ENCODE measurements at regions not wholly inside any gene's neighbourhood (a gene's known extent, or its start where the extent isn't known, plus 50 kb on each side); places are given as distances from the start of the nearest gene placed in this dataset.

DNA sequence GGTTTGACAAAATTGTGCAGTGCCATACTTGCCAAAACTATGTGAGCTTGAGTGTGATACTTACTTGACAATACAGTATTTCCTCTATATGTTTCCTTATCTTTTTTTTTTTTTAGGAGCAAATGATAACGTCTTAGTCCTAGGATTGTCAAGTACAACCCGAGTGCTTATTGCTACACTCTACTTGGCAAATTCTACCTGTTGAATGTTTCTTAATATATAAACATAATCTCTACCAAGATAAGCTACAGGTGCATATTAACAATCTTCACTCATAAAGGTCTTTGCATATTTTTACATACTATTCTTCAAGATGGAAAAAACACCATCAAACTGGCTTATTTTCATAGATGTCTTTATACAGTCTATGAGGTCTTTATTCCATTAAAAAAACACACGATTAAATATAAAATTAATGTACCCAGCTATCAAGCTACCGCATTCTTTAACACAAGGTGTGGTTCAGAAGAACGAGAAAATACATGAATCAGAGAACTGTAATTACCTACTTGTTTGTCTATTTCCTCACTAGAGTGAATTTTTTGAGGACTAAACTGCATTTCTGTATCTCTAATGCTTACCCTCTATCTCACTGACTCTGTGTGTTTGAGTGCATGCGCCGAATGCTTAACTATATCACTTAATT, 76.1 kb upstream of the PDSS1 start:
- DNase-seq (ENCODE audit: low spot score): no peak
- in situ Hi-C loops (cut with MboI; ENCODE audit: low sequenced_read_pairs, unreplicated experiment): no loop called here
- TF ChIP-seq, protein P1, sequence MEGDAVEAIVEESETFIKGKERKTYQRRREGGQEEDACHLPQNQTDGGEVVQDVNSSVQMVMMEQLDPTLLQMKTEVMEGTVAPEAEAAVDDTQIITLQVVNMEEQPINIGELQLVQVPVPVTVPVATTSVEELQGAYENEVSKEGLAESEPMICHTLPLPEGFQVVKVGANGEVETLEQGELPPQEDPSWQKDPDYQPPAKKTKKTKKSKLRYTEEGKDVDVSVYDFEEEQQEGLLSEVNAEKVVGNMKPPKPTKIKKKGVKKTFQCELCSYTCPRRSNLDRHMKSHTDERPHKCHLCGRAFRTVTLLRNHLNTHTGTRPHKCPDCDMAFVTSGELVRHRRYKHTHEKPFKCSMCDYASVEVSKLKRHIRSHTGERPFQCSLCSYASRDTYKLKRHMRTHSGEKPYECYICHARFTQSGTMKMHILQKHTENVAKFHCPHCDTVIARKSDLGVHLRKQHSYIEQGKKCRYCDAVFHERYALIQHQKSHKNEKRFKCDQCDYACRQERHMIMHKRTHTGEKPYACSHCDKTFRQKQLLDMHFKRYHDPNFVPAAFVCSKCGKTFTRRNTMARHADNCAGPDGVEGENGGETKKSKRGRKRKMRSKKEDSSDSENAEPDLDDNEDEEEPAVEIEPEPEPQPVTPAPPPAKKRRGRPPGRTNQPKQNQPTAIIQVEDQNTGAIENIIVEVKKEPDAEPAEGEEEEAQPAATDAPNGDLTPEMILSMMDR (IDR thresholded peaks at IDR 0.05; ENCODE audit: borderline replicate concordance, control extremely low read depth, extremely low read depth, insufficient read depth, missing control alignments): no peak

DNA sequence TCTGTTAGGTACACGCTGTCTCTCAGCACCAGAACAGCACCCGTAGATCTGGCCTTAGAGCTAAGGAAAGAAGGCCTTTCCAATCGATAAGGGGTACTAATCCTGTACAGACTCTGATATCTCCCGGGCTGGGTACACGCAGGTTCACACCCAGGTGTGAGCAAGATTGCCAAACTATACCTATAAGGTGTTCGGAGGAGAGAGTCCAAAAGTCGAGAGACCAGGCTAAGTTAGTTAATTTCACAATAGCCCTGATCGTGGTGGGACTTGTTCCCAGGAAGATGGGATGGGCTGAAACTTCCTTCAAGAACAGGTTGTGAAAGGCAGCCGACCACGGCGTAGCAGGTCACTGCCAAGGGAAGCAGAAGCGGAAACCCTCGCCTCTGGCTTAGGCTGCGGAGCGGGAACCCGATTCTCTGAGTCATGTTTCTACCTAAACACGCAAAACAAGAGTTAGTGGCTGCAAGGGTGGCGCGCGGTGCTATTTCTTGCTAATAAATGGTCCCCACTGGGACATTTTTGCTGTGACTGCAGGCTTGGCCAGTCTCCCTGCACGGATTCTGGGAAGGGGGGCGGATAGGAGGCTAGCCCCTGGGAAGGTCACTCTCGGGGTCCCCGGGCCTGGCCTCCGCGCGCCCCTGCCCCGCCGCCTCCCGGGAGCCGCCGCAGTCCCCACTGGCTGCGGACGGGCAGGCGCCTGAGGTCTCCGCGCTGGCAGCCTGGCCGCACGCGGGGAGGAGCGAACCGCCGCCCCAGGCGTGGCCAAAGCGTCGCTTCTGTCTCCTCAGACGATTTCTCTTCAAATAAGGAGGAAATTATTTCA, 75.4 kb upstream of the PDSS1 start:
- in situ Hi-C loops (cut with MboI; ENCODE audit: low sequenced_read_pairs, unreplicated experiment): no loop called here

DNA sequence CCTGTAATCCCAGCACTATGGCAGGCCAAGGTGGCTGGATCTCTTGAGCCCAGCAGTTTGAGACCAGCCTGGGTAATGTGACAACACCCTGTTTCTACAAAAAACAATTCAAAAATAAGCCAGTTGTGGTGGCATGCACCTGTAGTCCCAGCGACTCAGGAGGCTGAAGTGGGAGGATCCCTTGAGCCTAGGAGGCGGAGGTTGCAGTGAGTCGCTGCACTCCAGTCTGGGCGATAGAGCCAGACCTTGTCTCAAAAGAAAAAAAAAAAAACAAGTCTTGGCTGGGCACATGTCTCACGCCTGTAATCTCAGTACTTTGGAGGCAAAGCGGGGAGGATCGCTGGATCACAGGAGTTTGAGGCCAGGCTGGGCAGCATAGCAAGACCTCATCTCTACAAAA, 74.6 kb upstream of the PDSS1 start:
- TF ChIP-seq, protein P1 (IDR thresholded peaks at IDR 0.05; ENCODE audit: borderline replicate concordance, control extremely low read depth, extremely low read depth, insufficient read depth, missing control alignments): no peak
- no peak for DNase-seq (ENCODE audit: low spot score)
- in situ Hi-C loops (cut with MboI; ENCODE audit: low sequenced_read_pairs, unreplicated experiment): no loop called here

More for the DNA sequence above, 75.4 kb upstream of the PDSS1 start:
- DNase-seq (ENCODE audit: low spot score): peak; percentile 67
- TF ChIP-seq, protein P1 (IDR thresholded peaks at IDR 0.05; ENCODE audit: borderline replicate concordance, control extremely low read depth, extremely low read depth, insufficient read depth, missing control alignments): no peak

DNA sequence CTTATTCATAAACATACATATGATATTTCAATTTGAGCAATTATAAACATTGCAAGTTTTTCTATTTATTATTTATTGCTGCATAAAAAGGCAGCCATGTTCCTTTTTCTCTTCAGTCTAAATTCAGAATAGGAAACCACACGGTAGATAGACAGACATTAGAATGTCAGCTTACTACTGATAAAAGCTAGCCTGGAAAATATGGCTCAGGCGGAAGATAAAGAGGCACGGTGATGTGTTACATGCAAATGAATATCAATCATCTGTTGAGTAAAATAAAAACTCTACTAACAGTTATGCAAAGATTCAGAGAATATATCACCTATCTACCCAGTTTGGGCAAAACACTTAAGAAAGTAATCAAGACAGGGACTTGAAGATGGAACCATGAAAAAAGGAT, 73.5 kb upstream of the PDSS1 start:
- TF ChIP-seq, protein P1 (IDR thresholded peaks at IDR 0.05; ENCODE audit: borderline replicate concordance, control extremely low read depth, extremely low read depth, insufficient read depth, missing control alignments): no peak
- in situ Hi-C loops (cut with MboI; ENCODE audit: low sequenced_read_pairs, unreplicated experiment): no loop called here
- DNase-seq (ENCODE audit: low spot score): no peak

DNA sequence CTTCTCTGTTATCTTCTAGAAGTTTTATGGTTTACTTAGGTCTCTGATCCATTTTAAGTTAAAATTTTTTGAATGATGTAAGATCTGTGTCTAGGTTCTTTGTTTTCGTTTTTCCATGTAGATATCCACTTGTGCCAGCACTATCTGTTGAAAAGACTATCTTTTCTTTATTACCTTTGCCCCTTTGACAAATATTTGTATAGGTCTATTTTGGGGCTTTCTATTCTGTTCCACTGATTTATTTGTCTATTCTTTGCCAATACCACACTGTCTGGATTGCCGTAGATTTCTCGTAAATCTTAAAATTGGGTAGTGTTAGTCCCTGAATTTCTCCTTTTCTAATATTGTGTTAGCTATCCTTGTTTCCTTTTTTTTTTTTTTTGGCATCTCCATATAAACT, 71.4 kb upstream of the PDSS1 start:
- in situ Hi-C loops (cut with MboI; ENCODE audit: low sequenced_read_pairs, unreplicated experiment): no loop called here
- no peak for DNase-seq (ENCODE audit: low spot score)
- TF ChIP-seq, protein P1 (IDR thresholded peaks at IDR 0.05; ENCODE audit: borderline replicate concordance, control extremely low read depth, extremely low read depth, insufficient read depth, missing control alignments): no peak

DNA sequence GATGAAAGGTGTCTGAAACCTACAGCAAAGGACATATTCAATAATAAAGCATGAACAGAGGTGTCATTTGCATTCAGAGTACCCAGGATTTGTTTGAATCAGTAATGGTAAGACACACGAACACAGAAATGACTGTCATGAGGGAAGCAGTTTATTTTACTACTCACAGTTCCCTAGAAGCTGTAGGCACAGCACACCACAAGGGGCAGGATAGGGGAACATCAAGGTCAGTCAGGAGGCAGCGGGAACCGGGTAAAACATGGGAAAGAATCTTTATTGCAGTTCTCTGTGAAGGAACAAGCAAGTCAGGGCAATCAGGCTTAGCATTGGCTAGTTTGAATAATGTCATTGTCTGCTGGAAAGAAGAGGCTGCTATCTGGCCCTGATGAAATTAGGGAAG, 70.2 kb upstream of the PDSS1 start:
- DNase-seq (ENCODE audit: low spot score): no peak
- TF ChIP-seq, protein P1 (IDR thresholded peaks at IDR 0.05; ENCODE audit: borderline replicate concordance, control extremely low read depth, extremely low read depth, insufficient read depth, missing control alignments): no peak
- in situ Hi-C loops (cut with MboI; ENCODE audit: low sequenced_read_pairs, unreplicated experiment): no loop called here
